GM12878 (cell line): ENCODE measurements at regions not wholly inside any gene's neighbourhood (a gene's known extent, or its start where the extent isn't known, plus 50 kb on each side); places are given as distances from the start of the nearest gene placed in this dataset.

Experiments
- ATAC-seq: fragments of 200-7000 bp; cut with Tn5 transposase; 3 replicates; pipeline ENCODE4 v1.9.1; 2020; ENCODE audit warnings: mild to moderate bottlenecking, moderate library complexity
- BruUV-seq: library from RNA; stranded (reverse); fragments of 400-500 nt; replicated peaks from 2 replicates; lab custom pipeline; 2021; lab: Mats Ljungman, UMichigan
- CTCF ChIA-PET: fragments of 300-600 bp; sonication (Branson Sonifier 250); formaldehyde crosslinking; extraction: SDS; loops from one replicate; lab custom pipeline; 2021; ENCODE audit warnings: inconsistent platforms; lab: Yijun Ruan, JAX
- POLR2A ChIA-PET: fragments of 350-600 bp; formaldehyde crosslinking; extraction: SDS; loops from one replicate; lab custom pipeline; 2021; ENCODE audit warnings: inconsistent platforms; lab: Charles Lee
- RAD21 ChIA-PET: fragments of 300-600 bp; sonication (Branson Sonifier 250); formaldehyde crosslinking; loops from one replicate; lab custom pipeline; 2023; ENCODE audit warnings: antibody characterized with exemption; ENCODE audit not compliant: unreplicated experiment; lab: Charles Lee
- SMC1A ChIA-PET: fragments of 300-600 bp; sonication (Branson Sonifier 250); formaldehyde crosslinking; loops from one replicate; lab custom pipeline; 2023; ENCODE audit not compliant: unreplicated experiment, uncharacterized antibody; lab: Charles Lee
- DNase-seq: peaks from one replicate; pipeline ENCODE4 v3.0.0-alpha.2; 2011; ENCODE audit warnings: low read depth, low spot score
- FAIRE-seq: peaks from 3 replicates; lab custom pipeline; 2011; peaks lifted over from hg19 to GRCh38; lab: Jason Lieb, UNC
- H2AFZ ChIP-seq: 2 replicates; pipeline ENCODE4 v1.6.0; 2011; ENCODE audit warnings: low read depth, low read length, control low read depth; ENCODE audit not compliant: control insufficient read depth
- H3K27ac ChIP-seq: 2 replicates; pipeline ENCODE4 v1.5.1; 2011; ENCODE audit warnings: control low read depth; ENCODE audit not compliant: control insufficient read depth, insufficient read depth
- H3K27me3 ChIP-seq, 2 experiments: replicated peaks in 1 of 2; 2 replicates each; pipeline versions ENCODE4 v1.6.0 to v1.6.1; 2011; ENCODE audit warnings: low read length in 1 of 2; ENCODE audit not compliant: control insufficient read depth in 2 of 2, insufficient read depth in 2 of 2
- H3K36me3 ChIP-seq, 2 experiments: 2 replicates each; pipeline ENCODE4 v1.5.1; 2011; ENCODE audit warnings: low read length in 1 of 2; ENCODE audit not compliant: control insufficient read depth in 2 of 2, insufficient read depth in 2 of 2
- H3K4me1 ChIP-seq: 2 replicates; pipeline ENCODE4 v1.6.1; 2011; ENCODE audit warnings: mild to moderate bottlenecking, low read length, moderate library complexity, mixed read lengths; ENCODE audit not compliant: control insufficient read depth, insufficient read depth
- H3K4me2 ChIP-seq: 2 replicates; pipeline ENCODE4 v1.6.0; 2011; ENCODE audit warnings: control low read depth; ENCODE audit not compliant: control insufficient read depth, insufficient read depth
- H3K4me3 ChIP-seq: fragments of 200-600 bp; sonication (generic); 2 replicates; pipeline ENCODE4 v1.5.1; 2016
- H3K79me2 ChIP-seq: 2 replicates; pipeline ENCODE4 v1.6.0; 2011; ENCODE audit warnings: low read length; ENCODE audit not compliant: control insufficient read depth, insufficient read depth
- H3K9ac ChIP-seq: 2 replicates; pipeline ENCODE4 v1.8.0; 2011; ENCODE audit warnings: low read length, control low read depth, mixed read lengths; ENCODE audit not compliant: control insufficient read depth, insufficient read depth
- H3K9me3 ChIP-seq: replicated peaks from 3 replicates; pipeline ENCODE4 v1.5.1; 2011; ENCODE audit warnings: mild to moderate bottlenecking, low read length; ENCODE audit not compliant: control insufficient read depth, insufficient read depth
- H4K20me1 ChIP-seq: 2 replicates; pipeline ENCODE4 v1.6.0; 2011; ENCODE audit not compliant: control insufficient read depth, insufficient read depth
- DPF2 ChIP-seq: fragments of 450-650 bp; IDR thresholded peaks from 2 replicates; pipeline ENCODE4 v1.6.1; 2017; ENCODE audit warnings: mild to moderate bottlenecking
- LARP7 ChIP-seq: fragments of 450-650 bp; IDR thresholded peaks from 2 replicates; pipeline ENCODE4 v1.6.1; 2017; ENCODE audit warnings: mild to moderate bottlenecking
- MTA3 ChIP-seq: IDR thresholded peaks from 2 replicates; pipeline ENCODE4 v1.6.1; 2012; ENCODE audit warnings: low read length, inconsistent platforms, borderline replicate concordance
- NFYA ChIP-seq: IDR thresholded peaks from 2 replicates; pipeline ENCODE4 v1.6.1; 2011; ENCODE audit warnings: low read depth, mild to moderate bottlenecking, low read length, improper control_type of control experiment, borderline replicate concordance
- PAX5 ChIP-seq: IDR thresholded peaks from 2 replicates; pipeline ENCODE4 v1.6.1; 2011; ENCODE audit warnings: low read depth, low read length, borderline replicate concordance
- POLR2AphosphoS2 ChIP-seq: IDR thresholded peaks from 2 replicates; pipeline ENCODE4 v1.6.1; 2011; ENCODE audit warnings: low read depth, mild to moderate bottlenecking, low read length, improper control_type of control experiment, moderate library complexity
- RAD51 ChIP-seq: fragments of 450-650 bp; IDR thresholded peaks from 2 replicates; pipeline ENCODE4 v1.6.1; 2016; ENCODE audit warnings: moderate library complexity, mild to moderate bottlenecking, inconsistent platforms
- RCOR1 ChIP-seq: conservative IDR thresholded peaks from 2 replicates; pipeline ENCODE4 v1.6.1; 2012; ENCODE audit warnings: low read depth, low read length, improper control_type of control experiment
- SMC3 ChIP-seq: IDR thresholded peaks from 2 replicates; pipeline ENCODE4 v1.6.1; 2011; ENCODE audit warnings: low read length, improper control_type of control experiment, borderline replicate concordance
- WGBS: methylation state at CpG from one replicate; pipeline ENCODE4 v1.1.6; 2016; ENCODE audit warnings: low lambda C conversion rate; ENCODE audit not compliant: insufficient replicate concordance, insufficient coverage; ENCODE audit errors: missing lambda C conversion rate; 5-methylcytosine and 5-hydroxymethylcytosine counted together
- in situ Hi-C: fragments of 300-500 bp; cut with MboI; formaldehyde crosslinking; loops from 9 replicates; pipeline ENCODE4 v1.14.3; 2018; ENCODE audit warnings: mixed read lengths
- intact Hi-C: fragments of 100-400 bp; cut with micrococcal nuclease; formaldehyde crosslinking; loops from one replicate; pipeline ENCODE4 v1.14.2; 2022; ENCODE audit not compliant: unreplicated experiment
- TF ChIP-seq, protein P1 (sequence below): fragments of 450-650 bp; IDR thresholded peaks from 2 replicates; pipeline ENCODE4 v1.6.1; 2018; ENCODE audit warnings: borderline replicate concordance, mild to moderate bottlenecking; ENCODE audit not compliant: partially characterized antibody
- TF ChIP-seq, protein P2 (sequence below): IDR thresholded peaks from 2 replicates; pipeline ENCODE4 v1.6.1; 2012; ENCODE audit warnings: low read depth, low read length, improper control_type of control experiment

DNA sequence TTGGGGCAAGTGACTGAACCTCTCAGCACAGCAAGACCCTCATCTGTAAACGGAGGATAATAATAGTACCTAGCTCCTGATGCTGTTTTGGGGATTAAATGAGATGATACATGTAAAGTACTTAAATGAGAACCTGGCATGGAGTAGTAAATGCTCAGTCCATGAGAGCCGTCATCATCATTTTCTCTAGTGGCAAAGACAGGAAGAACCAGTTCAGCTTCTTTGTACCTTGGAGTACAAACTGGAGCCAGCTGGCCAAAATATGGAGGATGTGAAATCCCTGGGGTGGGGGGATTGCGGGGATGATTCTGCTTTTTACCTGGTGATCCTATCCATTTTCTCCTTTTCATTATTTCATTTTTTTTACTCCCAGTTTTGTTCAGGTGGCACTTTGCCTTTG, 204.2 kb upstream of the LRRN1 start:
- ChIA-PET CTCF (interaction anchor here (0.6 kb wide), 1 partner anchor 16 kb away, joined by 3 read pairs; no protein-coding TSS in a partner anchor), SMC1A (no interaction called here), POLR2A (interaction anchor here (0.7 kb wide), 1 partner anchor 394 kb away, joined by 3 read pairs; no protein-coding TSS in a partner anchor), RAD21 (no interaction called here)
- H4K20me1 ChIP-seq: no peaks in the 10 kb centered on the region
- H3K36me3 ChIP-seq: no peaks in the 10 kb centered on the region
- intact Hi-C loops: no loop called here
- no peak overlapping the region for H2AFZ ChIP-seq
- in situ Hi-C loops: no loop called here
- no peaks in the 10 kb centered on the region for H3K9me3 ChIP-seq
- no peak overlapping the region for H3K4me2 ChIP-seq
- no peak for DNase-seq
- H3K27me3 ChIP-seq: no peaks in the 10 kb centered on the region
- 44% methylated on average over 3 of the region's 3 CpGs for WGBS
- FAIRE-seq: no peak
- no peak overlapping the region for H3K27ac ChIP-seq
- H3K9ac ChIP-seq: no peak overlapping the region
- no peaks in the 10 kb centered on the region for H3K4me1 ChIP-seq
- H3K79me2 ChIP-seq: no peaks in the 10 kb centered on the region
- TF ChIP-seq RCOR1 (no peak), NFYA (no peak), MTA3 (no peak), SMC3 (no peak), POLR2AphosphoS2 (no peak), RAD51 (no peak), LARP7 (no peak), DPF2 (no peak), PAX5 (no peak)
- TF ChIP-seq, protein P1, sequence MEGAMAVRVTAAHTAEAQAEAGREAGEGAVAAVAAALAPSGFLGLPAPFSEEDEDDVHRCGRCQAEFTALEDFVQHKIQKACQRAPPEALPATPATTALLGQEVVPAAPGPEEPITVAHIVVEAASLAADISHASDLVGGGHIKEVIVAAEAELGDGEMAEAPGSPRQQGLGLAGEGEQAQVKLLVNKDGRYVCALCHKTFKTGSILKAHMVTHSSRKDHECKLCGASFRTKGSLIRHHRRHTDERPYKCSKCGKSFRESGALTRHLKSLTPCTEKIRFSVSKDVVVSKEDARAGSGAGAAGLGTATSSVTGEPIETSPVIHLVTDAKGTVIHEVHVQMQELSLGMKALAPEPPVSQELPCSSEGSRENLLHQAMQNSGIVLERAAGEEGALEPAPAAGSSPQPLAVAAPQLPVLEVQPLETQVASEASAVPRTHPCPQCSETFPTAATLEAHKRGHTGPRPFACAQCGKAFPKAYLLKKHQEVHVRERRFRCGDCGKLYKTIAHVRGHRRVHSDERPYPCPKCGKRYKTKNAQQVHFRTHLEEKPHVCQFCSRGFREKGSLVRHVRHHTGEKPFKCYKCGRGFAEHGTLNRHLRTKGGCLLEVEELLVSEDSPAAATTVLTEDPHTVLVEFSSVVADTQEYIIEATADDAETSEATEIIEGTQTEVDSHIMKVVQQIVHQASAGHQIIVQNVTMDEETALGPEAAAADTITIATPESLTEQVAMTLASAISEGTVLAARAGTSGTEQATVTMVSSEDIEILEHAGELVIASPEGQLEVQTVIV: no peak
- TF ChIP-seq, protein P2, sequence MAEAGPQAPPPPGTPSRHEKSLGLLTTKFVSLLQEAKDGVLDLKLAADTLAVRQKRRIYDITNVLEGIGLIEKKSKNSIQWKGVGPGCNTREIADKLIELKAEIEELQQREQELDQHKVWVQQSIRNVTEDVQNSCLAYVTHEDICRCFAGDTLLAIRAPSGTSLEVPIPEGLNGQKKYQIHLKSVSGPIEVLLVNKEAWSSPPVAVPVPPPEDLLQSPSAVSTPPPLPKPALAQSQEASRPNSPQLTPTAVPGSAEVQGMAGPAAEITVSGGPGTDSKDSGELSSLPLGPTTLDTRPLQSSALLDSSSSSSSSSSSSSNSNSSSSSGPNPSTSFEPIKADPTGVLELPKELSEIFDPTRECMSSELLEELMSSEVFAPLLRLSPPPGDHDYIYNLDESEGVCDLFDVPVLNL: no peak
- no peak overlapping the region for H3K4me3 ChIP-seq
- no peak for ATAC-seq
- BruUV-seq: no TSS peak
